ENCODE measurements at regions not wholly inside any gene's neighbourhood (a gene's known extent, or its start where the extent isn't known, plus 50 kb on each side); places are given as distances from the start of the nearest gene placed in this dataset.

DNA sequence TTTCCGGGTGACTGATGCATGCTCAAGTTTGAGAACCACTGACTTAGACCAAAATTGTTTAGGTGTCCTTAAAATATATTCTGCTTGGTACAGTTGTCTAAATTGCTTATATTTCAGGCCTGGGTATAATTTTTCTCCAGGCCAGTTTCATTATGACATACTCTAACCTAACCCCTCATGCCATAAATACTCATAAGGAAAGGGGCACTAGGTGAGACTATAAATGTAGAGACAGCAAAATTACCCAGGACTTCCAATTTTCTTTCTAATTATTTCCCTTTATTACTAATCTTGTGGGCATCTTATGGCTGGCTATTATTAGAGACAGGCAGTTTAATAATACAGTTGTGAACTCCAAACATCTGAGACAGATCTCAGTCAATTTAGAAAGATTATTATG is 150.2 kb downstream of the RRAGB start:
- TF ChIP-seq EP300 (IDR thresholded peaks at IDR 0.05) (no peak), POLR2AphosphoS5 (IDR thresholded peaks at IDR 0.05) (no peak)
- TF ChIP-seq, protein P1, sequence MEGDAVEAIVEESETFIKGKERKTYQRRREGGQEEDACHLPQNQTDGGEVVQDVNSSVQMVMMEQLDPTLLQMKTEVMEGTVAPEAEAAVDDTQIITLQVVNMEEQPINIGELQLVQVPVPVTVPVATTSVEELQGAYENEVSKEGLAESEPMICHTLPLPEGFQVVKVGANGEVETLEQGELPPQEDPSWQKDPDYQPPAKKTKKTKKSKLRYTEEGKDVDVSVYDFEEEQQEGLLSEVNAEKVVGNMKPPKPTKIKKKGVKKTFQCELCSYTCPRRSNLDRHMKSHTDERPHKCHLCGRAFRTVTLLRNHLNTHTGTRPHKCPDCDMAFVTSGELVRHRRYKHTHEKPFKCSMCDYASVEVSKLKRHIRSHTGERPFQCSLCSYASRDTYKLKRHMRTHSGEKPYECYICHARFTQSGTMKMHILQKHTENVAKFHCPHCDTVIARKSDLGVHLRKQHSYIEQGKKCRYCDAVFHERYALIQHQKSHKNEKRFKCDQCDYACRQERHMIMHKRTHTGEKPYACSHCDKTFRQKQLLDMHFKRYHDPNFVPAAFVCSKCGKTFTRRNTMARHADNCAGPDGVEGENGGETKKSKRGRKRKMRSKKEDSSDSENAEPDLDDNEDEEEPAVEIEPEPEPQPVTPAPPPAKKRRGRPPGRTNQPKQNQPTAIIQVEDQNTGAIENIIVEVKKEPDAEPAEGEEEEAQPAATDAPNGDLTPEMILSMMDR (IDR thresholded peaks at IDR 0.05), result no peak
